ENCODE measurements at regions not wholly inside any gene's neighbourhood (a gene's known extent, or its start where the extent isn't known, plus 50 kb on each side); places are given as distances from the start of the nearest gene placed in this dataset.

- no peaks in the 10 kb centered on the region for H3K9me3 ChIP-seq
- peaks cover 4 to 43% (median 7%) of the 10 kb centered on the region in 4 donors for H3K4me1 ChIP-seq
- no peak for DNase-seq
- intact Hi-C loops (cut with DNase I; ENCODE audit: low total_unique reads), result no loop called here
- H3K27ac ChIP-seq, result peak overlapping the region in 1 of 5 donors; percentile 49
- 60 to 68% (median 66%) methylated on average over 8 of the region's 8 CpGs for WGBS, 5 donors
- no peak for TF ChIP-seq POLR2A (IDR thresholded peaks at IDR 0.05)
- TF ChIP-seq CTCF (IDR thresholded peaks at IDR 0.05), result no peak
- no peak overlapping the region for H3K4me3 ChIP-seq
- no peaks in the 10 kb centered on the region for H3K27me3 ChIP-seq
- no peaks in the 10 kb centered on the region for H3K36me3 ChIP-seq
Measured at GRCh38 chr5:57693488-57694305, 211.1 kb upstream of the ACTBL2 start.

- DNase-seq, result peak; percentile 56 to 77
- Histone ChIP-seq H3K27ac (peak overlapping the region in 2 of 5 donors; percentile 45 to 49), H3K36me3 (no peaks in the 10 kb centered on the region), H3K4me1 (peaks cover 4 to 39% (median 7%) of the 10 kb centered on the region in 4 donors), H3K4me3 (no peak overlapping the region), H3K27me3 (no peaks in the 10 kb centered on the region), H3K9me3 (no peaks in the 10 kb centered on the region)
- intact Hi-C loops (cut with DNase I; ENCODE audit: low total_unique reads), result no loop called here
- 46 to 67% (median 55%) methylated on average over 6 of the region's 6 CpGs for WGBS, 5 donors
- TF ChIP-seq EP300 (IDR thresholded peaks at IDR 0.05), result no peak
- peak in 2 of 3 donors; percentile 22 to 77 for TF ChIP-seq POLR2AphosphoS5 (IDR thresholded peaks at IDR 0.05)
Measured at GRCh38 chr5:57692582-57693487, 210.2 kb upstream of the ACTBL2 start.

GRCh38 chr5:57690724-57691123, 208.1 kb upstream of the ACTBL2 start:
- Histone ChIP-seq H3K36me3 (no peaks in the 10 kb centered on the region), H3K27me3 (no peaks in the 10 kb centered on the region), H3K4me3 (no peak overlapping the region), H3K4me1 (peaks cover 4 to 25% (median 7%) of the 10 kb centered on the region in 4 donors), H3K27ac (no peak overlapping the region), H3K9me3 (no peaks in the 10 kb centered on the region)
- no peak for DNase-seq
- WGBS, 5 donors, result 60 to 78% (median 73%) methylated on average over 2 of the region's 2 CpGs
- TF ChIP-seq CTCF (IDR thresholded peaks at IDR 0.05) (no peak), POLR2A (IDR thresholded peaks at IDR 0.05) (no peak), EP300 (IDR thresholded peaks at IDR 0.05) (no peak), POLR2AphosphoS5 (IDR thresholded peaks at IDR 0.05) (no peak)
- intact Hi-C loops (cut with DNase I; ENCODE audit: low total_unique reads), result no loop called here

GRCh38 chr5:57687596-57687995, 205.0 kb upstream of the ACTBL2 start:
- Histone ChIP-seq H3K4me1 (peaks cover 0 to under 1% (median 0%) of the 10 kb centered on the region in 4 donors), H3K4me3 (no peak overlapping the region), H3K27ac (no peak overlapping the region), H3K27me3 (no peaks in the 10 kb centered on the region), H3K9me3 (no peaks in the 10 kb centered on the region), H3K36me3 (no peaks in the 10 kb centered on the region)
- 87 to 96% (median 93%) methylated on average over 3 of the region's 3 CpGs for WGBS, 5 donors
- TF ChIP-seq CTCF (IDR thresholded peaks at IDR 0.05) (no peak), POLR2A (IDR thresholded peaks at IDR 0.05) (no peak), EP300 (IDR thresholded peaks at IDR 0.05) (no peak), POLR2AphosphoS5 (IDR thresholded peaks at IDR 0.05) (no peak)
- DNase-seq, result no peak
- intact Hi-C loops (cut with DNase I; ENCODE audit: low total_unique reads), result no loop called here

All from stomach (tissue), 8 donors.